ENCODE measurements at regions not wholly inside any gene's neighbourhood (a gene's known extent, or its start where the extent isn't known, plus 50 kb on each side); places are given as distances from the start of the nearest gene placed in this dataset.
"Not testable (repeated sequence)": the region's sequence is repeated elsewhere in the genome, so short reads cannot be mapped to it uniquely, and the experiment has no call there.

- no peak for DNase-seq
Measured at GRCh38 chr2:39871291-39871761, 92.3 kb upstream of the THUMPD2 start.

GRCh38 chr2:39870871-39871270, 91.8 kb upstream of the THUMPD2 start:
- no peak for DNase-seq

GRCh38 chr2:39867268-39867667, 88.2 kb upstream of the THUMPD2 start:
- no peak for DNase-seq

- no peak for DNase-seq
Measured at GRCh38 chr2:39865751-39866150, 86.7 kb upstream of the THUMPD2 start.

GRCh38 chr2:39863672-39864071, 84.6 kb upstream of the THUMPD2 start:
- not testable (repeated sequence) for DNase-seq

GRCh38 chr2:39860538-39860937, 81.5 kb upstream of the THUMPD2 start:
- no peak for DNase-seq

- no peak for DNase-seq
Measured at GRCh38 chr2:39858677-39859076, 79.6 kb upstream of the THUMPD2 start.

GRCh38 chr2:39855856-39856255, 76.8 kb upstream of the THUMPD2 start:
- DNase-seq = no peak

GRCh38 chr2:39854771-39855170, 75.7 kb upstream of the THUMPD2 start:
- DNase-seq = no peak

GRCh38 chr2:39852831-39853230, 73.8 kb upstream of the THUMPD2 start:
- DNase-seq = no peak

- DNase-seq = no peak
Measured at GRCh38 chr2:39851651-39852110, 72.6 kb upstream of the THUMPD2 start.

GRCh38 chr2:39851251-39851650, 72.2 kb upstream of the THUMPD2 start:
- DNase-seq = no peak

- DNase-seq = no peak
Measured at GRCh38 chr2:39849982-39850526, 71.0 kb upstream of the THUMPD2 start.

- no peak for DNase-seq
Measured at GRCh38 chr2:39849064-39849463, 70.0 kb upstream of the THUMPD2 start.

GRCh38 chr2:39845460-39846146, 66.5 kb upstream of the THUMPD2 start:
- DNase-seq = no peak

- DNase-seq = no peak
Measured at GRCh38 chr2:39839261-39839848, 60.3 kb upstream of the THUMPD2 start.

GRCh38 chr2:39838589-39838988, 59.5 kb upstream of the THUMPD2 start:
- no peak for DNase-seq

- no peak for DNase-seq
Measured at GRCh38 chr2:39837856-39838453, 58.9 kb upstream of the THUMPD2 start.

- no peak for DNase-seq
Measured at GRCh38 chr2:39836638-39837037, 57.6 kb upstream of the THUMPD2 start.

- DNase-seq = no peak
Measured at GRCh38 chr2:39834426-39834825, 55.4 kb upstream of the THUMPD2 start.

GRCh38 chr2:39830610-39831009, 51.6 kb upstream of the THUMPD2 start:
- DNase-seq = not testable (repeated sequence)
